GM12873 (cell line): ENCODE measurements at regions not wholly inside any gene's neighbourhood (a gene's known extent, or its start where the extent isn't known, plus 50 kb on each side); places are given as distances from the start of the nearest gene placed in this dataset.

Experiments
- CTCF ChIP-seq: IDR thresholded peaks from 2 replicates; pipeline ENCODE4 v1.5.1; 2012; ENCODE audit warnings: low read depth, mild to moderate bottlenecking, moderate library complexity, low read length, control low read depth; ENCODE audit not compliant: insufficient read depth; ENCODE audit errors: missing control alignments

GRCh38 chr17:79276821-79277220, 202.2 kb downstream of the ENGASE start:
- no peak for TF ChIP-seq CTCF

- TF ChIP-seq CTCF: no peak
Measured at GRCh38 chr17:79273660-79274059, 199.0 kb downstream of the ENGASE start.

- TF ChIP-seq CTCF: no peak
Measured at GRCh38 chr17:79272666-79273219, 198.1 kb downstream of the ENGASE start.

- no peak for TF ChIP-seq CTCF
Measured at GRCh38 chr17:79272220-79272619, 197.6 kb downstream of the ENGASE start.

GRCh38 chr17:79269620-79270019, 195.0 kb downstream of the ENGASE start:
- TF ChIP-seq CTCF: no peak

- TF ChIP-seq CTCF: no peak
Measured at GRCh38 chr17:79263191-79263590, 188.6 kb downstream of the ENGASE start.

GRCh38 chr17:79262624-79263023, 188.0 kb downstream of the ENGASE start:
- no peak for TF ChIP-seq CTCF
